NCI-H774 (cell line): ENCODE measurements at regions not wholly inside any gene's neighbourhood (a gene's known extent, or its start where the extent isn't known, plus 50 kb on each side); places are given as distances from the start of the nearest gene placed in this dataset.

Source experiments
- DNase-seq: peaks from one replicate; lab custom pipeline; 2025; lab: John Stamatoyannopoulos, UW

DNA sequence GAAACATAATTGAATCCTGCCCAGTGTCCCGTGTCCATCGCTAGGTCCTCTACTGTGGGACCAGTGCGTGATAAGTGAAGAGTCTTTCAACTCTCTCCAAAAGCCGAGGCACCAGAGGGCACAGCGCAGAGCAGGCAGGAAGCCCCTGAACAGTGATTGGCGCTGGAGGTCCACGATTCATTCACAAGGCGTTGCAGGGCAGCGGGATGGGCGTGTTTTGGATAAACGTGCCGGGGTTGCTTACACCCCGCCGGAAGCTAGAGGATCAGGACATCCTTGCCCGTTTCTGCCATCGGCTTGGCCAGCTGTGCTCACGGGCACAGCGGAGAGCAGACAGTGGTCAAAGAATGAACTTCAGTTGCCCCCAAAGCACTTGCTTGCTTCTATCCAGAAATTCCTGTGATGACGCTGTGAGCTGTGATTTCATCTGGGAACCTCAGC is 86.0 kb upstream of the PFKP start:
- DNase-seq, result no peak

DNA sequence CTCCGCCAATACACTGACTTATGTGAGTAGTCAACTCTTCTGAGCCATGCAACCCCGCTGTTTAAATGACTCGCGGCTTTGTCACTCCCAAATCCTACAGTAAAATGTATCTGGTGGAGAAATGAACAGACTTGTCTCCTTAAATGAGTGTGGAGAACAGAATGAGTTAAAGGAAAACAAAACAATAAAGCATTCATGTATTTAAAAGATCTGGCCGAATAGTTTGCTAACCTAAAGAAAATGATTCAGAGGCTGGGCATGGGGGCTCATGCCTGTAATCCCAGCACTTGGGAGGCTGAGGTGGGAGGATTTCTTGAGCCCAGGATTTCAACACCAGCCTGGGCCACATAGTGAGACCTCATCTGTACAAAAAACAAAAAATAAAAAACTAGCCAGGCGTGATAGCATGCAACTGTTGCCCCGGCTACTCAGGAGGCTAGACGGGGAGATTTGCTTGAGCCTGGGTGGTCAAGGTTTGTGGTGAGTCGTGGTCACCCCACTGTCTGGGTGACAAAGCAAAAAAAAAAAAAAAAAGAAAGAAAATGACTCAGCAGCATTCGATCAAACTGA is 86.5 kb upstream of the PFKP start:
- no peak for DNase-seq

DNA sequence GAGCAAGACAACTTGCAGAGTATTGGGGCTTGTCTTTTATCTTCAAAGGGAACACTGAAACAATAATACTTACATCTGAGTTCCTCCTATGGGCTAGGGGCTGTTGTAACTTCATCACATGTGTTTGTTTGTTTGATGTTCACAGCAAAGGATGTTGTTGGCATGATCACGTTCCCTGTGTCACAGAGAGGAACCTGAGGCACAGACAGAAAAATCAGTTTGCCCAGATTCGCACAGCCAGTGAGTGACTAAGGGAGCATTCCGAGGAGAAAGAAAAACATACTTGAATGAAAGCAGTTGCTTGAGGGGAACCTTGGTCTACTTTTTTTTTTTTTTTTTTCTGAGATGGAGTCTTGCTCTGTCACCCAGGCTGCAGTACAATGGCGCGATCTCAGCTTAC is 87.2 kb upstream of the PFKP start:
- DNase-seq, result no peak

DNA sequence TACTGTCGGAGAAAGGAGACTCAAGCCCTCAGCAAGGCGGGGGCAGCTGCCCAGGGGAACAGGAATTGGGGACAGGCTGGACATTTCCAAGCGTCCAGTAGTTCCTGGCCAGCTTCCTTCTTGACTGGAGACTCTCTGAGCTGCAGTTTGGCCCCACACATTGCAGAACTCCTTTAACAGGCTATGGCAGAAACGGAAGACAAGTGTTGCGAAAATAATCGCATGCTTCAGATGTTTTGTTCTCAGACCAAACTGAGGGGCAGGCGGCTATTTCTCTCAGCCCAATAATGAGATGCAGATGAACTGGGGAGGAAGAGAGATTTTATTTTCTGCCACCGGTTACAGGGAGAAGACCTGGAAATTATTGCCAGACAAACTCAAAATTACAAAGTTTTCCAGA is 88.0 kb upstream of the PFKP start:
- DNase-seq, result no peak

DNA sequence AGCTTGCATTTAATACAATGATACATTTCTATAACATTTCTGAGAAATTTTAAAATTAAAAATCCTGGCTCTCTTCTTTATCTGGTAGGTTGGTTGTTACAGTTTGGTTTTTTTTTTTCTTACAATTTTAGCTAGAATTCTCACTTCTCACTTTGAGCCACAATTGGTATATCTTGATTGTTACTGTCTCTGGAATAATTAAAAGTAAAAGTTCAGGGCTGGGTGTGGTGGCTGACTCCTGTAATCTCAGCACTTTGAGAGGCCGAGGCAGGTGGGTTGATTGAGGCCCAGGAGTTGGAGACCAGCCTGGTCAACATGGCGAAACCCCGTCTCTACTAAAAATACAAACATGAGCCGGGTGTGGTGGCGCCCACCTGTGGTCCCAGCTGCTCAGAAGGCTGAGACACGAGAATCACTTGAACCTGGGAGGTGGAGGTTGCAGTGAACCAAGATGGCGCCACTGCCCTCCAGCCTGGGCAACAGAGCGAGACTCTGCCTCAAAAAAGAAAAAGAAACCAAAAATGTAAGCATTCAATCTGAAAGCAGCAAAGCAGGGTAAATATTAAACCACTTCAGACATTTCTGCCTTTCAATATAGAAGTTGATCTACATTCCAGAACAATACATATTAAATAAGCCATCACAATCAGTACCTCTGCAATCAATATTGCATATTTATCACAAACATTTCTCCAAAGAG is 88.6 kb upstream of the PFKP start:
- DNase-seq, result no peak

DNA sequence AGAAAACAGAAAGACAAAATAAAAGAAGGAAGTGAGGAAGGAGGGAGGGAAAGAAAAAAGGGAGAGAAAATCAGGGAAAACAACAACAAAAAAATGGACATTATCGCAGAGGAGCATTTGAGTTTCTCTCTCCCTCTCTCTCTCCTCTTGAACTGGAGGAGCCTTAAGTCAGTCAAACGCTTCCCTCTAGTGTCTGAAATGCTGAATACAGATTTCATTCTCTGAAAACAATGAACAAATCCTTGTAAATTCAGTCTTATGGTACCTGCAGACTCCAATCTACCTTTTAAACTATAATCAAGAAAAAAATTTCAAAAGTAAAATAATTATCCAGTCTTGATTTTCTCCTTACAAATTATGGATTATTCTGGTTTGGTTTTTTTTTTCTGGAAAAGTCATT is 89.2 kb upstream of the PFKP start:
- DNase-seq, result peak; percentile 31

DNA sequence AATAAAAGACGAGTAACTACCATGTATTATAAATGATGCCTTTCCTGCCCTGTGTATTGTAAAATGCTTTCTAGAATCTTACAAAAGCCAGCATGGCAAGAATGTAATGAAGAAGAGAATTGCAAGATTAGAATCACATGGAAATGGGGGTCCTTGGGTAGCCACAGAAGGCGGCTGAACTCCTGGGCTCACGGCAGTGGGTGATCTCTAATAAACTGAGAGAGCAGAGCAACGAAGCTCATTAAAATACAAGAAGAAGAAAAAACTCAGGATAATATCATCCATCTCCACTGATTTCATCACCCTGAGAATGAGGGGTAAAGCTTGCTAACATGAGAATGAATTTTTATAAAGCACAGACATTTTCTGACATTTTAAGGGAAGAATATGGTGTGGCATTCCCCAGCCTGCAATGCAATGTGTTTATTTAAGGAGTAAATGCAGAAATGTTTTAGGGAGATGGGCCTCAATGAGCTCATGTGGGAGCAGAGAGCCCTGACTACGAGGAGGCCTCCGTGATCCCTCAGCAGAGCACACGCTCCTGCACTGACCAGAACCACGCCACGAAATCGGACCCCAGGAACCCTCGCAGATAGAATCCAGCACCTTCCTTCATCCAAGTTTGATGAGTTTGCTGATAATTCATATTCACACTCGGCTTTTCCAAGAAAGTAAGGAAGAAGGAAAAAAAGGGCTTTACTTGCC is 92.7 kb upstream of the PFKP start:
- DNase-seq, result no peak

DNA sequence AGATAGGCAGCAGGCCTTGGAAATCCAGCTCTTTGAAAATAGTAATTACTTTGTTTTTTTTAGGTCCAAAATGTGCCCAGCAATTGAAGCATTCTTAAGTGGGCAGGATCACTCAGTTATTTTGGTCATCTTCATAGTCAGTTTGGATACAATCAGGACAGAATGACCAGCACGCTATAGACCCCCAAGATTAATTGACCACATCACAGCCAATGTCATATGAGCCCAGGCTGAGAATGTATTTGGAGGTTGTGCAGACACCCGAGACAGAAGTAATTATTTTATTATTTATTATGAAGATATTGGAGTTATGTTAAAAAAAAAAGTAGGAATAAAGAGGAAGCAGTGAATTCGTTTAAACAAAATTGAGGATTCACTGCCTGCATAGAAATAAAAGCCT is 93.3 kb upstream of the PFKP start:
- no peak for DNase-seq

DNA sequence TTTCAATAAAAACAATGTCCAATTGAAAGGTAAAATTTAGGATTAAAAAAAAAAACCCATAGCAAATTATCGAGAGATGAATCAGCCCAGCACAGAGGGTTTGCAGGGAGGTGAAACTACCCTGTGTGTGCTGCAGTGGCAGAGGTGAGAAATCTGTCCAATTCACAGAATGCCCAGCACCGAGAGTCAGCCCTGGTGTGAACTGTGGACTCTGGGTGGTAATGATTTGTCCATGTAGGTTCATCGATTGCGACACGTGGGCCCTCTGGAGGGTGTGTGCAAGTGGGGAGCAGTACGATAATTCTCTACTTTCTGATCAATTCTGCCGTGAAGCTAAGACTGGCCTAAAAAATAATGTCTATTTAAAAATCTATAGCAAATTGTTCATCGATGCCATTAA is 94.5 kb upstream of the PFKP start:
- no peak for DNase-seq

DNA sequence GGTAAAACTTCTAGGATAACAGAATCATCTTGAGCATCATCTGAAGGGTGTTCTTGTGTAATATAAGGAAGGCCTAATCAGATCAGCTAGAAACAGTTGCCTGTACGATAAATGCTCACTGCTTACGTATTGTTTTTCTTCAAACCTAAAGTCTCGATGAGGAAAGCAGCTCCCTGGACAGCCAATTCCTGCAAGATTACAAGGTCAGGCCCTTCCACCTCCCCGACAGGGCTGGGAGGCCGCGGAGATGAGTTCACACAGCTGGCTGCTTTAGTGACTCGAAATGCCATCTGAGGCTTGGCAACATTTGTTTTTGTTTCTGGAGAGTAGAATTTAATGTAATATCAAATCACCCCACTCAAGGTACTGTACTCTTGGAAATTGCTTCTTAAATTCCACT is 95.1 kb upstream of the PFKP start:
- DNase-seq, result no peak

DNA sequence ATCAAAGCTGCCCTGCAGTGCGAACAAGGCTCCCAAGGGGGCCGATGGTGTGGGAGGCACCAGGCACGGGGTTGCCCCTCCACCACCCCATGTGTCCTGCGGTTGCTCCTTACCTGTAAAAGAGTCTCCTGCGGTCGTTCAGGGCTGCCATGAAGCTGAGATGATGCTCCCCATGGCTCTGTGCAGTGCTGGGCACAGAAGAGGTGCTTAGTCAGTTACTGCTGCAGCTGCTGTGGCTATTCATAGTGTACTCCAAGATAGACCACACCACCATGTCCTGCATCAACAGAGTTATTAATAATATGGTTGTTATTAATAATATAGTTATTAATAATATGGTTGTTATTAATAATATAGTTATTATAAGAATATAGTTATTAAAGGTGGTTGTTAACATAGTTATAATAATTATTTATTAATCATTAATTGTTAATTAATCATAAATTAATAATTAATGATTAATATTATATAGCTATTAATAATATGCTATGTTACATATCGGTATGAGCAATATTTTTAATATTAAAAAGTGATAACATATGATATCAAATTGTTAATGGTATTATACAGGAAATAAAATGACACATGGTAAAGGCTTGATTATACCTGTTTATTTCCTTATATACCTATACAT is 97.0 kb upstream of the PFKP start:
- DNase-seq, result no peak

DNA sequence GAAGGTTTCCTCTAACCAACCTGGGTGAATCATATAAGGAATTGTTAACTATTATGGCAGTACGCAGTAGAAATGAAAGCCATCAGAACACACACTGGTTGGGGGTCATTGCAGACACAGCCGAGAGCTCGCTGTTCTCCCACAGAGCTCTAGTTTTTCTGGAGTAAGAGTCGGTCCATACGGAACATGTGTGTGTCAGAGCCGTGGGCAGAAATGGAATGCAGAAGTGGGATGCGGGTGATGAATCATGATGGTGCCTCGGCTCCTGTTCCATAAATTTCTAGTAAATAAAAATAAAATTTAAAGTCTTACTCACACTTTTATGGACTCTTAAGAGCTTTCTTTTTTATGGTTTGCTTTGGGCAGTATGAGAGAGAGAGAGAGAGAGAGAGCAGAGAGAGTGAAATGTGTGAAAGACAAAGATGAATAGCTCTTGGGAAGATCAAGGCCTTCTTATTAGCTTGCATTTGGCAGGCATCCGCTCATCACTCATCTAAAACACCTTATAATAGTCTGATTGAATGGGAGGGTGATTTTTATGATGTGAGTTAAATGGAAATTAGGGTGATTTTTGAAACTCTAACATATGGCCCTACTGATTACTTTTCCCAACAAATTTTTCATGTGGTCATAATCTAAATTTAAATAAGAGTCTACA is 98.8 kb upstream of the PFKP start:
- DNase-seq, result no peak

DNA sequence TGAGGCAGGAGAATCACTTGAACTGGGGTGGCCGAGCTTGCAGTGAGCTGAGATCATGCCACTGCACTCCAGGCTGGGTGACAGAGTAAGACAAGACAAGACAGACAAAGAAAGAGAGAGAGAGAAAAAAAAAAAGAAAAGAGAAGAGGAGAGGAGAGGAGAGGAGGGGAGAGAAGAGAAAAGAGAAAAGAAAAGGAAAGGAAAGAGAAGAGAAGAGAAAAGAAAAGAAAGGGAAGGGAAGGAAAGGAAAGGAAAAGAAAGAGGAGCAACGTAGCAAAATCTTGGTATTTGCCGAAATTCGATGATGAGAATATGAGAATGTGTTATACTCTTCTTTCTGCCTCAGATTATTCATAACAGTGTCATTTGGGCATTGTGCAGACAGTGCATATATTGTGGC is 101.2 kb upstream of the PFKP start:
- DNase-seq, result no peak

DNA sequence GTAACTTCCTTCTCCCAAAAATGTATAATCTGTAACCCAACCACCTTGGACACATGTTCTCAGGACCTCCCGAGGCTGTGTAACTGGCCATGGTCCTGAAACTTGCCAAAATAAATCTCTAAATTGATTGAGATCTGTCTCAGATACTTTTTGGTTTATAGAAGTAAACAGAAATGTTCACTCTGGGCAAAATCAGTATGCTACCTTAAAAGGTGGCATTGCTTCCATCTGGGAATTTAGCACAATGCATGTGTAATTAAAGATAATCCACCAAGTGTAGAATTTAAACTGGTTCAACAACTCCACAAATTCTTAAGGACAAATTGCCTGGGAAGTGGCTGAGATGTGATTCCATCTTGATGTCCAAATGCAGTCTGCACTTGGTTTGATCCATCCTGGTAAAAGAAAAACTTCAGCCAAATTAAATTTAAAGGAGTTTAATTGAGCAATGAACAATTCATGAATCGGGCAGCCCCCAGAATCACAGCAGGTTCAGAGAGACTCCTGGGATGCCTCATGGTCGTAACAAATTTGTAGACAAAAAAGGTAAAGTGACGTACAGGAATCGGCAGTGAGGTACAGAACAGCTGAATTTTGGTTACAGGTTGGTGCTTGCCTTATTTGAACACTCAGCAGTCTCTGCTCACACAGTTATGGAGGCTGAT is 102.6 kb upstream of the PFKP start:
- no peak for DNase-seq

DNA sequence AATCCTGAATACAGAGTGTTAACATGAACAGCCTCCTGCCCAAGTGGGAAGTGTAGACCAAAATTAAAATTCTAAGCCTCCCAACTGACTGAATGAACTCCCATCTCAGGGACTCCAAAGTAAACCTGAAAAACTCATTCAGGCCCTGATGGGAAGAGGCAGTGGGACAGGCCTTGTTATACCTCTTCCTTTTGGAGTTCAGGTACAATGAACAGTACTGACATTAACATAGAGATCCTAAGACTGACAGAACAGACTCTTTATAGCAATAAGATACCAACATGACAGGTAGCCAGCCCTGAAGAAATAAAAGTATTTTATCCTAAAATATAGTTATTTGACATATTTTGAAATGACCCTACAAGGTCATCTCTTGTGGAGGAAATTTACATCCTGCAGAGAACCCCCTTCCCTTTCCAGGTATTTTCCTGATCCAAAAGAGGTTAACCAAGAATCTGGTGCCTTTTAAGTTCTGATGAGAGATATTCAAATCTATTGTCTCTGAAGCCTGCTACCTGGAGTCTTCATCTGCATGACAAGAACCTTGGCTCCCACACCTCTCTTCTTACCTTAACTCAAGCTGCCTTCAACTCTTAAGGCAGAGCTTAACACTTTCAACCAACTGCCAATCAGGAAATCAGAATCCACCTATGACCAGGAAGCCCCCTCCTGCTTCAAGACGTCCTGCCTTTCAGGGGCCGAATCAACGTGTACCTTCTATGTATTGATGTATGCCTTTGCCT is 103.3 kb upstream of the PFKP start:
- DNase-seq, result no peak

DNA sequence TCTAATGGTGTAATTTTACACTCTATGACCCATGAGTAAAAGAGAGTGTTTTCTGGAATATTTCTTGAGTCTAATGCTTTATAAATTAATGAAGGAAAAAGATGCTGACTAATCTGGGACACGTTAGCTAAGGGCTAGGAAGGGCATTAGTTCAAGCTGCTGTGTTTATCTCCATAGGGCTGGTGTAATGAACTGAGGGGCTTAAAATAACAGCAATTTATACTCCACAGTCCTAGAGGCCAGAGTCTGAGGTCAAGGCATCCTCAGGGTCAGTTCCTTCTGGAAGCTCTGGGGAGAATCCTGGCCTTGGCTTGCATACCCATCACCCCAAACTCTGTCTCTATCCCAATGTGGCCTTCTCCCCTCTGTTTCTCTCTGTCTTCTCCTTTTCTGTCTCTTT is 105.2 kb upstream of the PFKP start:
- no peak for DNase-seq

DNA sequence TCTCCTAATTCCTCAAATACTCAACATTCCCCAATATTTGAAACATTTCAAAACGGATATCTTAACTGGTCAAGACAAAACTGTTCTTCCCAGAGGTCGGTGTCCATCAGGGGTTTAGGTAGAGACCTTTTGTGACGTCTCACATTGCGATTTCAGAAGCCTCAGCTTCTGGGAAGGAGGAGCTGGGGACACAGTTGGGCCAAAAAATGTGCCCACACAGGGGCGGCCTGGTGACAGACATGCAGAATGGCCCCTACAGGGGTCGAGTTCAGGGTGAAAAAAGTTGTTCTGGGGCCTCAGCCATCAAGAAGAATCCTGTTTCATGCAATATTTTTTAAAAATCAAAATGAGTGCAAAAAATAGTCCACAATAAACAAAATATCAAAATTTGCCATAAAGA is 108.7 kb upstream of the PFKP start:
- DNase-seq, result no peak

DNA sequence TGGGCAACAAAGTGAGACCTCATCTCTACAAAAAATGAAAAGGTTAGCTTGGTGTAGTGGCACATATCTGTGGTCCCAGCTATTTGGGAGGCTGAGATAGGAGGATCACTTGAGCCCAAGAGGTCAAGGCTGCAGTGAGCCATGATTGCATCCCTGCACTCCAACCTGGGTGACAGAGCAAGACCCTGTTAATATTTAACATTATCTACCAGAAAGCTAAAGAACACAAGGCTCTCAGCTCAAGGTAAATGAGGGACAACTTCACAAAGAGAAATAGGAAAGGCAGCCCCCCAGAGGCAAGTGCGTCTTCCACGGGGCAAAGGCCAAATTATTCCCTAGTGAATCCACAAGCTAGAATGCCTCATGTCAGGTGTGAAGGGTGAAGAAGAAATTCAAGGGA is 109.6 kb upstream of the PFKP start:
- no peak for DNase-seq

DNA sequence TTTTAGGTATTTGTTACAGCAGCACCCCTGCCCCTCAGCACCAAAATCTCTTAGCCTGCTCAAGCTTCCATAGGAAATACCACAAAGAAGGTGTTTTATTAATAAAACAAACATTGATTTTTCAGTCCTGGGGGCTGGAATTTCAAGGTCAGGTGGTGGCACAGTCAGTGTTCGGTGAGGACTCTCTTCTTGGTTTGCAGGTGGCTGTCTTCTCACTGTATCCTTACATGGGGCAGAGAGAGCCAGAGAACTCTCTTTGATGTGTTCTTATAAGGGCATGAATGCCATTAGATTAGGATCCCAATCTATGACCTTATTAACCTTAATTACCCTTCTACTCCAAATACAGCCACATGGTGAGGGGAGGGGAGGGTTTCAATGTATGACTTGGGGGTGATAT is 112.3 kb upstream of the PFKP start:
- DNase-seq, result no peak

DNA sequence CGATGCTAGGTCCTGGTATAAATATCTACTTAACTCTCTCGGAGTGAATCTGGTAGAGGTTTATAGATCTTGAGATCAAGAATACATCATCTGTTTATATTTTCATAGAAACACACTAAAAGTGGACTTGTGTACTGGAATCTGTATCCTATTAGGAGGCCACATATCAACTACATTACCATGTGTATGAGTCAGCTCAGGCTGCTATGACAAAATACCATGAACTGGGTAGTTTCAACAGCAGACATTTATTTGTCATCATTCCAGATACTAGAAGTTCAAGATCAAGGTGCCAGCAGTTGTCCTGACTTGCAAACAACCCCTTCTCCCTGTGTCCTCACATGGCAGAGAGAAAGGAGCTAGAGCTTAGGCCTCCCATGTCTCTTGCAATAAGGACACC is 113.9 kb upstream of the PFKP start:
- no peak for DNase-seq

DNA sequence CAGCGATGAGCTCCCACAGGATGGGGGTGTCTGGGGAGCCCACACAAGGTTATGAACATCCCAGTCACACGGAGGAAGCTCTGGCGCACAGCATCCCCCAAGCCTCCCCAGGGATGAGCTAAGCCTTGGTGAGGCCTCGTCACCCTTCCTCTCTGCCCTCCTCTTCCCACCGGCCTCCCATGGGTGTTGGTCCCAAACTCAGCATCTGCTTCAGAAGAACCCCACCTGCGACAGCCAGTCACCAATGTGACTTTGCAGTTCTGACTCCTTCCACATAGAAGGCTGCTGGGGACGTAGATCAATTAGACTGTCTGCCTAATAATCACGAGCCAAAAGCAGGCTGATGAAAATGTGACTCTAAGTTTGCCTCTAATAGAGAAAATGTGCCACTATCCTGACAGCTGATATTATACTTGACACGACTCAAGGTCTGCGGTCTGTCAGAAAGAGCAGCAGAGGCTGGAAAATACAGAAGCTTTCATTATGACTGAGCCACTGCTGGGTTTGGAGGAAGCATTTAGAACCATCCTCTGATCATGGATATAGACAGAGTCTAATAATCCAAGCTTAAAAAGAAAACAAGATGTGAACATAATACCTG is 116.0 kb upstream of the PFKP start:
- no peak for DNase-seq
